A673 (cell line): ENCODE measurements at regions not wholly inside any gene's neighbourhood (a gene's known extent, or its start where the extent isn't known, plus 50 kb on each side); places are given as distances from the start of the nearest gene placed in this dataset.

Experiments used
- BruUV-seq: library from RNA; stranded (reverse); fragments of 400-500 nt; replicated peaks from 2 replicates; lab custom pipeline; 2021; lab: Mats Ljungman, UMichigan
- CTCF ChIA-PET: fragments of 300-600 bp; sonication (Branson Sonifier 250); formaldehyde crosslinking; loops from one replicate; lab custom pipeline; 2022; ENCODE audit warnings: antibody characterized with exemption; lab: Charles Lee
- POLR2A ChIA-PET: fragments of 300-600 bp; sonication (Branson Sonifier 250); formaldehyde crosslinking; loops from one replicate; lab custom pipeline; 2022; ENCODE audit warnings: antibody characterized with exemption; ENCODE audit not compliant: low non-redundant PET; lab: Charles Lee
- DNase-seq: peaks from one replicate; pipeline ENCODE4 v3.0.0-alpha.2; 2015; ENCODE audit warnings: low spot score
- H3K27ac ChIP-seq: fragments of 200-600 bp; sonication (generic); 2 replicates; pipeline ENCODE4 v1.5.1; 2016; ENCODE audit warnings: mixed run types, low read depth, mild to moderate bottlenecking, mixed read lengths, antibody characterized with exemption, low read length; ENCODE audit not compliant: poor library complexity, severe bottlenecking
- H3K27me3 ChIP-seq: fragments of 200-600 bp; sonication (generic); replicated peaks from 2 replicates; pipeline ENCODE4 v1.6.1; 2017; ENCODE audit warnings: mixed run types, low read depth, mild to moderate bottlenecking, mixed read lengths, antibody characterized with exemption, low read length; ENCODE audit not compliant: insufficient read depth, poor library complexity
- H3K36me3 ChIP-seq: fragments of 200-600 bp; sonication (generic); 2 replicates; pipeline ENCODE4 v1.6.1; 2016; ENCODE audit warnings: mixed run types, mild to moderate bottlenecking, mixed read lengths, antibody characterized with exemption, low read length; ENCODE audit not compliant: insufficient read depth, poor library complexity, severe bottlenecking
- H3K4me1 ChIP-seq: fragments of 200-600 bp; sonication (generic); 2 replicates; pipeline ENCODE4 v1.6.1; 2017; ENCODE audit warnings: mixed run types, mild to moderate bottlenecking, mixed read lengths, antibody characterized with exemption, low read length; ENCODE audit not compliant: insufficient read depth, poor library complexity, severe bottlenecking
- H3K4me3 ChIP-seq: fragments of 200-600 bp; sonication (generic); 2 replicates; pipeline ENCODE4 v1.5.1; 2016; ENCODE audit warnings: low read depth, mixed run types, mild to moderate bottlenecking, mixed read lengths, low read length; ENCODE audit not compliant: poor library complexity, severe bottlenecking
- H3K9me3 ChIP-seq: fragments of 200-600 bp; sonication (generic); 2 replicates; pipeline ENCODE4 v1.6.1; 2016; ENCODE audit warnings: mixed run types, low read depth, mild to moderate bottlenecking, mixed read lengths, antibody characterized with exemption, low read length; ENCODE audit not compliant: poor library complexity, severe bottlenecking
- EZH2 ChIP-seq: fragments of 200-600 bp; sonication (generic); IDR thresholded peaks from 2 replicates; pipeline ENCODE4 v1.6.1; 2017; ENCODE audit warnings: borderline replicate concordance, low read depth, mild to moderate bottlenecking, mixed read lengths, antibody characterized with exemption, low read length; ENCODE audit not compliant: poor library complexity, severe bottlenecking
- intact Hi-C: fragments of 100-400 bp; cut with micrococcal nuclease; formaldehyde crosslinking; loops from one replicate; pipeline ENCODE4 v1.10.0; 2022; ENCODE audit not compliant: unreplicated experiment
- TF ChIP-seq, protein P1 (sequence below): fragments of 300-800, 200-600 bp; sonication (generic); conservative IDR thresholded peaks from 2 replicates; pipeline ENCODE4 v1.5.1; 2017; ENCODE audit warnings: low read depth, mild to moderate bottlenecking, antibody characterized with exemption, low read length, moderate library complexity, mixed read lengths

GRCh38 chr5:8079056-8079455 lies 210.1 kb downstream of the MTRR start:
- POLR2A ChIA-PET = no interaction called here
- no peaks in the 10 kb centered on the region for H3K9me3 ChIP-seq
- CTCF ChIA-PET = no interaction called here
- H3K27me3 ChIP-seq = no peaks in the 10 kb centered on the region
- H3K4me1 ChIP-seq = no peaks in the 10 kb centered on the region
- no peaks in the 10 kb centered on the region for H3K36me3 ChIP-seq
- H3K4me3 ChIP-seq = no peak overlapping the region
- no TSS peak for BruUV-seq
- TF ChIP-seq, protein P1, sequence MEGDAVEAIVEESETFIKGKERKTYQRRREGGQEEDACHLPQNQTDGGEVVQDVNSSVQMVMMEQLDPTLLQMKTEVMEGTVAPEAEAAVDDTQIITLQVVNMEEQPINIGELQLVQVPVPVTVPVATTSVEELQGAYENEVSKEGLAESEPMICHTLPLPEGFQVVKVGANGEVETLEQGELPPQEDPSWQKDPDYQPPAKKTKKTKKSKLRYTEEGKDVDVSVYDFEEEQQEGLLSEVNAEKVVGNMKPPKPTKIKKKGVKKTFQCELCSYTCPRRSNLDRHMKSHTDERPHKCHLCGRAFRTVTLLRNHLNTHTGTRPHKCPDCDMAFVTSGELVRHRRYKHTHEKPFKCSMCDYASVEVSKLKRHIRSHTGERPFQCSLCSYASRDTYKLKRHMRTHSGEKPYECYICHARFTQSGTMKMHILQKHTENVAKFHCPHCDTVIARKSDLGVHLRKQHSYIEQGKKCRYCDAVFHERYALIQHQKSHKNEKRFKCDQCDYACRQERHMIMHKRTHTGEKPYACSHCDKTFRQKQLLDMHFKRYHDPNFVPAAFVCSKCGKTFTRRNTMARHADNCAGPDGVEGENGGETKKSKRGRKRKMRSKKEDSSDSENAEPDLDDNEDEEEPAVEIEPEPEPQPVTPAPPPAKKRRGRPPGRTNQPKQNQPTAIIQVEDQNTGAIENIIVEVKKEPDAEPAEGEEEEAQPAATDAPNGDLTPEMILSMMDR = no peak
- no peak for TF ChIP-seq EZH2
- intact Hi-C loops = no loop called here
- DNase-seq = no peak
- H3K27ac ChIP-seq = no peak overlapping the region

GRCh38 chr5:8081179-8081578 lies 212.2 kb downstream of the MTRR start:
- Histone ChIP-seq H3K36me3 (no peaks in the 10 kb centered on the region), H3K27ac (no peak overlapping the region), H3K27me3 (no peaks in the 10 kb centered on the region), H3K9me3 (no peaks in the 10 kb centered on the region), H3K4me3 (no peak overlapping the region), H3K4me1 (no peaks in the 10 kb centered on the region)
- no peak for DNase-seq
- POLR2A ChIA-PET = no interaction called here
- TF ChIP-seq, protein P1 = no peak
- TF ChIP-seq EZH2 = no peak
- no TSS peak for BruUV-seq
- intact Hi-C loops = no loop called here
- CTCF ChIA-PET = no interaction called here

DNA sequence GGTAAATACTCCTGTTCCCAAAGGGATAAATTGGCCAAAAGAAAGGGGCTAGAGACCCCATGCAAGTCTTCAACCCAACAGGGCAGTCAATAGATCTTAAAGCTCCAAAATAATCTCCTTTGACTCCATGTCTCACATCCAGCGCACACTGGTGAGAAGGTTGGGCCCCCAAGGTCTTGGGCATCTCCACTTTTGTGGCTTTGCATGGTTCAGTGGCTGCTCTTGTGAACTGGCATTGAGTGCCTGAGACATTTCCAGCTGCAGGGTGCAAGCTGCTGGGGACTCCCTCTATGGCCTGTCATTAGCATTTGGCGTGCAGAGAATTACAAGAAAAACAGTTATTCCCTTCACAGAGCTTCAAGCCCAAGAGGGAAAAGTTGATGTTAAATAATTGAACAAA lies 224.7 kb downstream of the MTRR start:
- no peak overlapping the region for H3K4me3 ChIP-seq
- DNase-seq = no peak
- no peak for TF ChIP-seq EZH2
- TF ChIP-seq, protein P1 = no peak
- H3K9me3 ChIP-seq = peaks cover 8% of the 10 kb centered on the region
- BruUV-seq = no TSS peak
- POLR2A ChIA-PET = no interaction called here
- CTCF ChIA-PET = no interaction called here
- intact Hi-C loops = no loop called here
- H3K27me3 ChIP-seq = no peaks in the 10 kb centered on the region
- no peak overlapping the region for H3K27ac ChIP-seq
- no peaks in the 10 kb centered on the region for H3K4me1 ChIP-seq
- H3K36me3 ChIP-seq = no peaks in the 10 kb centered on the region
